Fibroblast of lung (primary cell): ENCODE measurements at regions not wholly inside any gene's neighbourhood (a gene's known extent, or its start where the extent isn't known, plus 50 kb on each side); places are given as distances from the start of the nearest gene placed in this dataset.

ENCODE experiments used
- DNase-seq, 2 donors: peaks; one replicate each; pipeline versions ENCODE4 v3.0.0 to v3.0.0-alpha.2; 2010; ENCODE audit warnings: low read depth in 2 of 2
- H2AFZ ChIP-seq: 2 replicates; pipeline ENCODE4 v1.5.1; 2012; ENCODE audit warnings: low read length, control low read depth, inconsistent platforms
- H3K27ac ChIP-seq: 2 replicates; pipeline ENCODE4 v1.5.1; 2011; ENCODE audit warnings: low read length, control low read depth; ENCODE audit not compliant: insufficient read depth
- H3K27me3 ChIP-seq: 2 replicates; pipeline ENCODE4 v1.5.1; 2011; ENCODE audit warnings: mild to moderate bottlenecking, low read length; ENCODE audit not compliant: control insufficient read depth, insufficient read depth
- H3K36me3 ChIP-seq: 2 replicates; pipeline ENCODE4 v1.5.1; 2011; ENCODE audit warnings: low read length; ENCODE audit not compliant: control insufficient read depth, insufficient read depth
- H3K4me1 ChIP-seq: 2 replicates; pipeline ENCODE4 v1.5.1; 2011; ENCODE audit warnings: low read length; ENCODE audit not compliant: control insufficient read depth, insufficient read depth; ENCODE audit errors: extremely low read depth
- H3K4me2 ChIP-seq: 2 replicates; pipeline ENCODE4 v1.5.1; 2011; ENCODE audit warnings: low read length, control low read depth; ENCODE audit not compliant: insufficient read depth; ENCODE audit errors: extremely low read depth
- H3K4me3 ChIP-seq, 4 experiments: fragments of 200-600 bp in 1 of 4; sonication (generic) in 1 of 4; replicated peaks in 1 of 4; 2 replicates each; pipeline ENCODE4 v1.5.1; 2011 to 2016; ENCODE audit warnings: low read length in 4 of 4, low read depth in 3 of 4, mild to moderate bottlenecking in 3 of 4, control low read depth in 2 of 4, inconsistent platforms in 1 of 4, mixed read lengths in 1 of 4; ENCODE audit not compliant: insufficient read depth in 1 of 4; ENCODE audit errors: control extremely low read depth in 1 of 4
- H3K79me2 ChIP-seq: 2 replicates; pipeline ENCODE4 v1.5.1; 2012; ENCODE audit warnings: mild to moderate bottlenecking, low read length, inconsistent platforms; ENCODE audit not compliant: control insufficient read depth, insufficient read depth
- H3K9ac ChIP-seq: 2 replicates; pipeline ENCODE4 v1.5.1; 2011; ENCODE audit warnings: mild to moderate bottlenecking, low read length, control low read depth; ENCODE audit not compliant: insufficient read depth
- H3K9me3 ChIP-seq: 2 replicates; pipeline ENCODE4 v1.5.1; 2012; ENCODE audit warnings: low read depth, low read length; ENCODE audit not compliant: control insufficient read depth, insufficient read depth
- H4K20me1 ChIP-seq: 2 replicates; pipeline ENCODE4 v1.5.1; 2011; ENCODE audit warnings: low read length; ENCODE audit not compliant: control insufficient read depth, insufficient read depth; ENCODE audit errors: extremely low read depth
- EZH2 ChIP-seq: IDR thresholded peaks from 2 replicates; pipeline ENCODE4 v1.5.1; 2012; ENCODE audit warnings: low read length, control low read depth, mild to moderate bottlenecking; ENCODE audit errors: missing control alignments
- TF ChIP-seq, protein P1 (sequence below), 2 donors: IDR thresholded peaks in 1 of 2; conservative IDR thresholded peaks in 1 of 2; 1 replicate in 1 of 2; 2 replicates in 1 of 2; pipeline ENCODE4 v1.5.1; 2011 to 2012; ENCODE audit warnings: low read length in 2 of 2, control low read depth in 1 of 2, inconsistent platforms in 1 of 2, low read depth in 1 of 2, mild to moderate bottlenecking in 1 of 2

DNA sequence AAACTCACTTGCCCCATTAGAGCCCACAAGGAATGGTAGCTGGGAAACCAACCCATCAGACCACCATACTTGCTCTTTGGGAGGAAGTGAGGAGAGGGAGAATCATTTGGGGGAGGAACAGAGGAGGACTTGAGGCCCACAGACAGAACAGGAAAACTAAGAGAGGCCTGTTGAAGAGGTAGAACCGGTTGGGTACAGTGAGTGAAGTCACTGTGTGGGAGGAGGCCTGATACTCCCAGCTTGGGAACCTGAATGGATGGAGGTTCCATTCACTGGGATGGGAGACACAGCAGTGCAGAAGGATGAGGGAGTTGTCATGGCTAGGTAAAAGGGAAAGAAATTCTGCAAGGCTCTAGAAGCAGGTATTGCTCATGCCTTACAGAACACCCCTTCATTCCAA lies 63.4 kb upstream of the PSEN2 start:
- DNase-seq, result no peak
- H2AFZ ChIP-seq, result no peak overlapping the region
- no peak overlapping the region for H3K9ac ChIP-seq
- H3K9me3 ChIP-seq, result no peaks in the 10 kb centered on the region
- H3K79me2 ChIP-seq, result no peaks in the 10 kb centered on the region
- no peak overlapping the region for H3K4me3 ChIP-seq
- no peaks in the 10 kb centered on the region for H3K36me3 ChIP-seq
- no peak overlapping the region for H3K4me2 ChIP-seq
- TF ChIP-seq EZH2, result no peak
- TF ChIP-seq, protein P1, sequence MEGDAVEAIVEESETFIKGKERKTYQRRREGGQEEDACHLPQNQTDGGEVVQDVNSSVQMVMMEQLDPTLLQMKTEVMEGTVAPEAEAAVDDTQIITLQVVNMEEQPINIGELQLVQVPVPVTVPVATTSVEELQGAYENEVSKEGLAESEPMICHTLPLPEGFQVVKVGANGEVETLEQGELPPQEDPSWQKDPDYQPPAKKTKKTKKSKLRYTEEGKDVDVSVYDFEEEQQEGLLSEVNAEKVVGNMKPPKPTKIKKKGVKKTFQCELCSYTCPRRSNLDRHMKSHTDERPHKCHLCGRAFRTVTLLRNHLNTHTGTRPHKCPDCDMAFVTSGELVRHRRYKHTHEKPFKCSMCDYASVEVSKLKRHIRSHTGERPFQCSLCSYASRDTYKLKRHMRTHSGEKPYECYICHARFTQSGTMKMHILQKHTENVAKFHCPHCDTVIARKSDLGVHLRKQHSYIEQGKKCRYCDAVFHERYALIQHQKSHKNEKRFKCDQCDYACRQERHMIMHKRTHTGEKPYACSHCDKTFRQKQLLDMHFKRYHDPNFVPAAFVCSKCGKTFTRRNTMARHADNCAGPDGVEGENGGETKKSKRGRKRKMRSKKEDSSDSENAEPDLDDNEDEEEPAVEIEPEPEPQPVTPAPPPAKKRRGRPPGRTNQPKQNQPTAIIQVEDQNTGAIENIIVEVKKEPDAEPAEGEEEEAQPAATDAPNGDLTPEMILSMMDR (conservative IDR thresholded peaks at IDR 0.05 in 1 of 2, IDR thresholded peaks at IDR 0.05 in 1 of 2; ENCODE audit: low read depth in 1 of 2, low read length in 2 of 2), result no peak
- H3K4me1 ChIP-seq, result no peaks in the 10 kb centered on the region
- H3K27ac ChIP-seq, result no peak overlapping the region
- H4K20me1 ChIP-seq, result no peaks in the 10 kb centered on the region
- peaks cover 10% of the 10 kb centered on the region for H3K27me3 ChIP-seq

DNA sequence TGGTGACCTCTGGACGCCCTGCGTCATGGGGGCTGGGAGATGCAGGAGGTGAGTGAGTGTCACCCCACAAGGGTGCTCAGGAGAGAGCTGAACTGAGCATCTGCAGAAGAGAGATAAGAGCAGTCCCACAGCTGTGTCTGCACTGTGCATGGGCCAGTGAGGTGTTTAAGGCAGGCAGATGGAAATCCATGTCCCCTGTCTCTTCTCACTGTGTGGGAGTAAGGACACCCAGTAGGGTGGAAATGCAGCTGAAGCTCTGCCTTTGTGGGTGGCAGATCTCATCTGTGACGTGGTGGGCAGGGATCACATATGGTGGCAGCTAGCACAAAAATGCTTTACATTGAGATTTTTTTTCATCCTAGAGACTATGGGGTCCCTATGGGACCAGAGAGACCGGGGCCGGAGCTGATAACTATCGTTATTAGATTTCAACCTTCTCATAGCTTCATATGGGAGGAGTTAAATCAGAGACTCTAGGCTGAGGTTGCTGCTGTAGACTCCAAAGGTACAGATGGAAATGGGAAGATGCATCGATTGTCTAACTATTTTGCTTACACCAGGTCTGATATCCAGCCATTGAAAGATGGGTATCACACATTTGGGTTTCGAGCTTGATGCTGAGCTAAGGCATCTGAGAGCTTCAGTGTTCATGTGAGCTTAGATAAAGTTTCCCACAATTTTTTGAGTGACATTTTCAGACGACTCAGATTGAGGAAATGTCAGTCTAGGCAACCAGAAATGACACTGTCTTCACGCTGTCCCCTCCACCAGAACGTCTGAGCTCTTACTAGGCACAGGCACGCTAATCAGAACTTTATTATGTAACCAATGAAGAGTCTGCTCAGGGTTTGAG lies 65.3 kb upstream of the PSEN2 start:
- no peaks in the 10 kb centered on the region for H3K36me3 ChIP-seq
- no peak overlapping the region for H3K4me3 ChIP-seq
- H3K27me3 ChIP-seq, result peaks cover 10% of the 10 kb centered on the region
- H4K20me1 ChIP-seq, result no peaks in the 10 kb centered on the region
- TF ChIP-seq, protein P1 (conservative IDR thresholded peaks at IDR 0.05 in 1 of 2, IDR thresholded peaks at IDR 0.05 in 1 of 2; ENCODE audit: low read depth in 1 of 2, low read length in 2 of 2), result no peak
- no peak for TF ChIP-seq EZH2
- H3K79me2 ChIP-seq, result no peaks in the 10 kb centered on the region
- no peak overlapping the region for H2AFZ ChIP-seq
- no peak overlapping the region for H3K4me2 ChIP-seq
- no peak for DNase-seq
- no peak overlapping the region for H3K27ac ChIP-seq
- H3K9me3 ChIP-seq, result no peaks in the 10 kb centered on the region
- H3K4me1 ChIP-seq, result no peaks in the 10 kb centered on the region
- H3K9ac ChIP-seq, result no peak overlapping the region

DNA sequence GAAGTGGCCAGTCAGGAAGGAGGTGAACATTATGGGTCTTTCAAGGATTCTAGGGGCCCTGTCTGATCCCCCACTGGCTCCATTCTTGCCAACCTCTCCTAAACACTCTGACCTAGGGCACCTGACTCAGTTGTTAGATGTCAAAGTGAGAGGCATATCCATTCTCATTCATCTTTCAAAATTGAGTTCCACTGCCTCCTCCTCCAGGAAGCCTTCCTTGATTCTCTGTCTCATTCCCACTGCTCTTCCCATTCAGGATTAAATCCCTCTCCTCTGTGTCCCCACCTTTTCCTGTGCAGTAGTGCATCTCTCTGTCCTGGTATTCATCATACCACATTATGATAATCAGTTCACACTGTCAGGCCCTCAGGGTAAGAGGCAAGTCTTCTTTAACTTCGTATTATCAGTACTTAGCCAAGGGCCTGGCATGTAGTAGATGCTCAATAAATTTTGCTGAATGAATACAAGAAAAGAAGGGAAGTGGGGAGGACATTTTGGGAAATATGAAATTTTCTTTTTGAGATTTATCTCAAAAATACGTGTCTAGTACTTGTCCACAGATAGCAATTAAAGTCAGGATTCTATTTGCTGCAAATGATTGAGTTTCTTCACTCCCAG lies 61.8 kb upstream of the ITPKB start:
- Histone ChIP-seq H2AFZ (no peak overlapping the region), H3K79me2 (no peaks in the 10 kb centered on the region), H3K4me3 (no peak overlapping the region), H3K9me3 (no peaks in the 10 kb centered on the region), H3K36me3 (no peaks in the 10 kb centered on the region), H3K4me1 (no peaks in the 10 kb centered on the region), H3K27me3 (peaks cover 6% of the 10 kb centered on the region), H3K4me2 (no peak overlapping the region), H3K9ac (no peak overlapping the region), H4K20me1 (no peaks in the 10 kb centered on the region), H3K27ac (no peak overlapping the region)
- no peak for DNase-seq
- no peak for TF ChIP-seq EZH2
- TF ChIP-seq, protein P1 (conservative IDR thresholded peaks at IDR 0.05 in 1 of 2, IDR thresholded peaks at IDR 0.05 in 1 of 2; ENCODE audit: low read depth in 1 of 2, low read length in 2 of 2), result no peak
